ENCODE measurements at regions not wholly inside any gene's neighbourhood (a gene's known extent, or its start where the extent isn't known, plus 50 kb on each side); places are given as distances from the start of the nearest gene placed in this dataset.

DNA sequence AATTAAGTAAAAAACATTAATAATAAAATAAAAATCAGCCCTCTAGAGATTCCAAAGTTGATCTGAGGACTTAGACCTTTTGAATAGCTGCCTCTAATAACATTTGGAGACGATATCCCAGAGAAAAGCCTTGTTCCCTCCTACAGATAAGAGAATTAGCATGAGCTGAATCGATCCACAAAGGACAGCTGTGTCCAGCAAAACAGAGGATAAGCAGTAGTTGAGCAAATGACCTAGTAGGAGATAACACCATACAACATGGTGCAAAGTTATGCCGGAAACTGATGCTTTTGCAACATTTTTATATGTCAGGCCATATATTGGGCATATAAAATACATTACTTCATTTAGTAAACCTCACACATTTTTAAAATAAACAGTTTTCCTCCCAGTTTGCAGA is 212.2 kb upstream of the PRR16 start:
- DNase-seq: no peak
- intact Hi-C loops (cut with DNase I): no loop called here

DNA sequence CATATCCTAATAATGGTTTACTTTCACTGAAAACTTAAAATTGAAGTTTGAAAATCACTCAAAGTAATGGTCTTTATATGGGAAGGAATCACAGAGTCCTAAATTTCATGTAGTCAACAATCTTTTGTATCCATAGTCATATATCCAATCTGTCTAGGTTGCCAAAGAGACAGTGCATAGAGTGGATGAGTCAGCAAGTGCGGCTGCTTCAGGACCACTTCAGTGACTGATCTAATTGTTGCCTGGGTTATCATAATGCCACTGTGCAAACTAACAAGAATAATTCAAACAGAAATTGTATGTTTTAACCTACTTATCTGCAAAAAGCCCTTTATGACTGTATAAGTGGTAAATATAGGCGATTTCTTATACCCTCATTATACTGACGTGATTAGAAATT is 211.3 kb upstream of the PRR16 start:
- intact Hi-C loops (cut with DNase I): no loop called here
- peak in 2 of 42 donors; percentile 16 to 34 for DNase-seq

DNA sequence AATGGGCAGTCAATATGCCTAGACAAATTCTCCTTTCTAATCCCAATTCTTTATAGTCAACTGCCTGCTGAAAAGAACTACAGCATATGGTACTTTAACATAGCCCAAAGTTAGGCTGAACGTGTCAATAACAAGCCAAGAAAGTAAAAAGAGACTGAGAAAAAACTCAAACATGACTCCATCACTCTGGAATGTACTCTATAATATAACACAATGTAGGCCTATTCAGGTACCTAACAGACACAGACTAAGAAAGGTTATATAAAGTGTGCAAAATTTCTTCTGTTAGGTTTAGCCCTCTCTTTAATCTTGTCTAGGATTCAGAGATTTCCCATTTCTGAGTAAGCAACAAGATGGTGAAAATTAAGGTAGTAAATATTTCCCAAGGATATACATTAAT is 209.7 kb upstream of the PRR16 start:
- intact Hi-C loops (cut with DNase I): no loop called here
- no peak for DNase-seq

DNA sequence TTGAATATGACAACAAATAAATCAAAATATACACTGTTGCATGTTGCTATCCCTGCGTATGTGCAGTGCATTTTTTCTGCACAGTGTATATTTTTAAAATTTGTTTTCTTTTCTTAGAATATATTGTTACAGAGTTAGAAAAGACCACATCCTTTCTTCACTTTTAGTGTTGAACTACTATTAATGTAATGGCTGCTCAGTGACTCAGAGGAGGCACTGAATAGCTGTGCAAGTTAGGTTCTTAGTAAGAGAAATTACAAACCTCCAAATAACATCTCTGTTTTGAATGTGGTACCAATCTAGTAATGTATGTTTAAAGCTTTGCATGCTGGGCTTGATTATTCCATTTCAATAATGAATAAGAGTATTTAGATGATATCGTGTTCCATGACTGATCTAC is 208.9 kb upstream of the PRR16 start:
- intact Hi-C loops (cut with DNase I): no loop called here
- DNase-seq: no peak

DNA sequence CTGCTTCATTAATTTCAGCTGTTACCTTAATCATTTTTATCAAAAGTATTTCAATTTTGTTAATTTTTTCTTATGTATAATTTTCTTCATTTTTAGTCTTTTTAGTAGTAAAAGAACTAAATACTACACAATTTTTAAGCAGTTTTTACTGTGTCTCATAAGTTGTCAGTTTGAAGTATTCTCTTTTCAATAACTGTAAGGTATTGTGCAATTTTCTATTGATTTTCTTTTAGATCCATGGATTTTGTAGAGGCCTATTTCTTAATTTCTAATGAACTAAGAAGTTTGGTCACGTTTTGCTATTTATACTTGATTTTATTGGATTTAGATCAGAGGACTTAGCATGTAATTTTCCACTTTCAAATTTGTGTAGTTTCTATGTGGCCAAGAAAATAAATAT is 207.7 kb upstream of the PRR16 start:
- intact Hi-C loops (cut with DNase I): no loop called here
- no peak for DNase-seq

DNA sequence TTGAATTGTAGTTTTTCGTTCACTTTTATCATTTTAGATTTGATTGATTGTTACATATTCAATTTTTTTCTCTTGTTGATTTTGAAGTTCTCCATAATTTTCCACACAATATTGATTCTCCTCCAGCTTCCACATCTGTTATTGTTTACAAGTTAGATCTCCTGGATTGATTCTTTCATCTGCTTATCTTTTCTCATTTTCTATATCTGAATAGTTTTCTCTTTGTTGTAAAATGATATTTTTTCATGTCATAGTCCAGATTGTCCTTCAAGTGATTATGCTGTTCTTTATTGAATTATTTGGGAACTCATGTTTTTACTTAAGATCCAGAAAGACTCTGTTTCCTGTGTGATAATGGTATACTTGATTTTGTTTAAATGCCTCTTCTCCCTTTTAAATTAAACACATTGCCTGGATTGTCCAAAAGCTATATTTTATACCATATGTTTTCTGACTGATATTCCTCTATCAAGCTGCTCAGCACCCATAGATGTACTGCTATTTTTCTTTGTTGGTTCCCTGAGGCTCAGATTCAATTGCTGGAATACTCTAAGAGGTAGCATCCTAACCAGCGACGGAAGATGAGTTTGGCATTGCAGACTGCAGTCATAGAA is 206.6 kb upstream of the PRR16 start:
- DNase-seq: no peak
- intact Hi-C loops (cut with DNase I): no loop called here

DNA sequence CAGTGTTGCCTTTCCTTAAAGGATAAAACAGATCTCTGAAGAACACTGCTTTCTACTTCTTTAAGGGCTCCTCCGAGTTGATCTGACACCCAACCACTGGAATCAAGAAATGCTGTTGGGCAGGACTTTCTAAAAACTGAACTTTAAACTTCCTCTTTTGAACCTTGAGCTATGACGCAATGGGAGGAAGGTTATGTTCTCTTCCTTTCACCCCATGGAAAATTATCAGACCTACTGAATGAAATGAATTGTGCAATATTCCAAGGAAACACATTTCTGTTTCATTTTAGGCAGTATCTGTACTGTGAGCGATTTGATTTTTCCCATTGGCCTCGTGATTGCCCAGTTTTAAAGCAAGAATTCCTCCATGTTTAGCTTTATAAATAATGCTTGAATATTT is 206.0 kb upstream of the PRR16 start:
- intact Hi-C loops (cut with DNase I): no loop called here
- no peak for DNase-seq

DNA sequence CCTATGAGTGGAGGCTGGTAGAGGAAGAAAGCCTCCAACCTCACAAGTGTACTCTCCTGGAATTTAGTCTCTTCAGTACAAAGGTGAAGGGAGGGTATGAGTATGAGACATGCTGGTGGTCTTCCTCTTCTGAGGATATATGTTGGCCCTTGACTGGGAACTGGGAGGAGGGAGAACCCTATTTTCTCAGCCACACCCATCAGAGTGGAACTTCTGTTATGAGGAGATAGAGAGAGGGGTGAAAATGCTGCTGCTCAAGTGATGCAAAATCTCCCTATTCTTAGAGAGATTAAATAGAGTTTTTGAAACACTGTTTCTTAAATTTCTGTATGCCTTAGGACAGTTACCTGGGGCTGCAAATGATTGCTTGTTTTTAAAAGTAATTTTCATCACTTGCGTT is 203.4 kb upstream of the PRR16 start:
- no peak for DNase-seq
- intact Hi-C loops (cut with DNase I): no loop called here

DNA sequence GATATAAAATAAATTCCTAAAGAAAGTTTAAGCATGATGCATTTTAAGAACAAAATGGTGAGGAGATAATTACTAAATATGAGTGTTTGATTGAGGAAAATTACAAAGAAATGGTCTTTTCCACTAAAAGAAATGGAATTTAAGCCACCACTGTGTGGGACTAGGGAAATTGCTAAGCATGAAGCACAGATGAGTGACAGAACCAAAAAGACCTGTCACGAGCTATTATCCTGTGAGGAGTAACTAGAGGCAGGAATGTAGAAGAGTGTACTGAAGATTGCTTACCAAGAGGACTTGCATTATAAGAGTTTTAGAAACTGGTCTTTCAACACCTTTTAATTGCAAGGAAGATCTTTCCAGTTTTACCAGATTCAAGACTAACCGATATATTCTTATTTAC is 193.6 kb upstream of the PRR16 start:
- DNase-seq: no peak
- intact Hi-C loops (cut with DNase I): no loop called here

DNA sequence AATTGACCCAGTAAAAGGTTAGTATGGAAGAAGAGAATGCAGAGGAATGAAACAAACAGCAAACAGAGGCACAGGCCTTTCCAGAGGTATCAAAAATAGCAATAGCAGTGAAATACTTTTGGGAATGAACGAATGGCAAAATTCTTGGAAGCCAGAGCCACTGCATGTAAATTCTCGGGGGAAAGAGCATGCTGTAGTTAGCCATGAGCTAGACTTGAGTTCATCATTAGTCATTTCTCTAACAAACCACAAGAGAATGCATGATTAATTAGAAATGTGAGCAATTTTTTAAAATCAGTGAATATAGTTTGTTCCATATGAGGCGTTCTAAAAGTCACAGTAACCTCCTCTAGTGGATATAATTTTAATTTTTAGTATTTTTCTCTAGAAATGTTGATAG is 170.3 kb upstream of the PRR16 start:
- intact Hi-C loops (cut with DNase I): no loop called here
- DNase-seq: no peak

DNA sequence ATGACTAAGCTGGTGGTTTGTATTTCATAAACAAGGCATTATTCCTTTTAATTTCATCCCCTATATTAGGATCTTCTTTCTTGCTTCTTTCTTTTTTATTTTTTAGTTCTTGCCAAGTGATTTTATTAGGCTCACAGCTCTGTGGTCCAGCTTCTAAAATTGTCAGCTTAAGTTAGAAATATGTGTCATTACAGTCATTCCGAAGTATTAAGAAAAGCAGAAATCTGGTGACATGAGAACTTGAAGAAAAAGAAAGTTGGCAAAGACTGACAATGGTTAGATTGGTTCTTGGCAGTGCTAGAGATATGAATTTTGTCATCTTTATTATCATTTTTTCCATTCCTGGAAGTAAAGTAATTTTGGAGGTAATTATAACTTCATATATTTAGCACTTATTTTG is 166.5 kb upstream of the PRR16 start:
- intact Hi-C loops (cut with DNase I): no loop called here

DNA sequence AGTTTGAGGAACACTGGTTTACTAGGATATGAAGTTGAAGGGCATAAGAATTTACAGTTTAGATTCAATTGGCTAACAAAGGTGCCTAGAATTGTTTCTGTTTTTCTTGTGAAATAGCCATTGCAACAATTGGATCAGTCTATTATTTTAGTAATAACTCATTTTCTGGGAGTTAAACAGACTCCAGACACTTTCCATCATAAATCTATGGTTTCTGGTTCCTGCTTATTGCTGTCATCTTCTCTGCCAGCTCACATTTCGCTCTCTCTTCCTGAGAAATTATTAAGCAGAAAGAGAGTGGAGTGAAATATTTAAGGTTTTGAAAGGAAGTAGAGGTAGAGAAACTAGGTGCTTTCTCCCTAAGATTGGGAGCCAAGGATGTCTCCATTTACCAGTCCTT is 165.1 kb upstream of the PRR16 start:
- intact Hi-C loops (cut with DNase I): no loop called here
- DNase-seq: no peak

More for the DNA sequence above, 166.5 kb upstream of the PRR16 start:
- no peak for DNase-seq

DNA sequence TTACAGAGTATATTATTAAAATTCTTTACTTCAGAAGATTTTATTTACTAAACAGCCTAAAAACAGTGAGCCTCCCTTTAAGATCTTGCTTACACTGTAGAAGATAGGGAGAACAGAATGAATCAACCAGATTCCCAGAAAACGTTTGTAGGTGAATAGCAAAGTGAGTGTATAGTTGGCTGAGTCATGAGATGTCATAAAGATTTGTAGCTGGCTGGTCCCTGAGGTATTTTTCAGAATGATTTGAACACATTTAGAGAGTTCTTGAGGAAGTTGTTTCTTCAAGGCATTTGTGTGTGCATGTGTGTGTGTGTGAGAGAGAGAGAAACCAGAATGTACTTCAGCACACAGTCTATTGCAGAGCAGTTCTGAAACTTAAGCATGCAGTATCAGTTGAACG is 159.4 kb upstream of the PRR16 start:
- DNase-seq: no peak
- intact Hi-C loops (cut with DNase I): no loop called here

DNA sequence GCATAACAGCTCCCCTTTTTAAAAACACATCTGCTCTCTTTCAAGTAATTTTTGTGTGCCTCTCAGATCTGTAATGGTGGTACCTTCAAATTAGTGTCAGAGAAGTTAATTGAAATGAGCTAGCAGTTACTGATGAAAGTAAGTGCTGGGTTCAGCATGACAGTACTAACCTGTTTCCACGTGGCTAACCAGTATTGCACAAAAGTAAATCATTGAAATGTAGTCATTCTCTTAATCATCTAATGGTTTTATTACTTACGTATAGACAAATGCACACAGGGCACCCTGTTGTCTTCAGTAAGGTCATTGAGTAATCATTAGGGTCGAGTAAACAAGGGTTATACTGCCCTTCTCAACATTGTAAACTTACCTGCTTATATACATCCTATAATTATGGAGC is 157.8 kb upstream of the PRR16 start:
- no peak for DNase-seq
- intact Hi-C loops (cut with DNase I): no loop called here

DNA sequence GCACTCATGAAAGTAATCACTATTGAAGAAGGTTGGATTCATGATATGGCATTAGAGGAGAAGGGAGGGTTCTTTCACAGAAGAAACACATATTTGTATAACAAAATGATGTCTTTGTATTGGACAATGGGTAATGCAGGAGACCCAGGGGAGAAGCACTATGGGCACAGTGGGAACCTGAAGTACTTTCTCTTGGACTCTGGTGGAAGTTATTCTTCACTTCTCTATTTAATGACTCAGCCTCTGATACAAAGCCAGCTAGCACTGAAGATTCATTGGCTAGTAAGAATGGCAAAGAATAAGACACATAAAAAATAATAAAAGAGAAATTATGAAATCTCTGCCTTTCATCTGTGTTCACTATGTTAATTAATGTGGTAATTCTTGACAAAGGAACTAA is 149.9 kb upstream of the PRR16 start:
- DNase-seq: no peak
- intact Hi-C loops (cut with DNase I): no loop called here

DNA sequence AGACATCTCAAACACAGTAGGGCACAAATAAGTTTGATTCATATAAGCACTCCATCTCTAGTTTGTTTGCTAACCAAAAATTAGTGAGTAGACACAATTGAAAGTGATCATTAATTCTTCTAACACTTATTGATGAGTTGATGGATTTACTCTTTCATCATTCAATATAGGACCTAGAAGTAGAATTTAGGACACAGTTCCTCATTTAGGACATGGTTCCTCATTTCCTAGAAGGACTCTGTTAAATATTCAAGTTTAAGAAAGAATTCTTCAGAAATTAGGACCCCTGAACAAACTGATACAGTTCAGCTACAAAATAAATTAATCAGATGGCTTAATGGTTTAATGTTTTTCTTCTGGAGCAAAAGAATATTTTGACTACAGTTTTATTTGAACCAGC is 143.5 kb upstream of the PRR16 start:
- DNase-seq: no peak
- intact Hi-C loops (cut with DNase I): no loop called here

DNA sequence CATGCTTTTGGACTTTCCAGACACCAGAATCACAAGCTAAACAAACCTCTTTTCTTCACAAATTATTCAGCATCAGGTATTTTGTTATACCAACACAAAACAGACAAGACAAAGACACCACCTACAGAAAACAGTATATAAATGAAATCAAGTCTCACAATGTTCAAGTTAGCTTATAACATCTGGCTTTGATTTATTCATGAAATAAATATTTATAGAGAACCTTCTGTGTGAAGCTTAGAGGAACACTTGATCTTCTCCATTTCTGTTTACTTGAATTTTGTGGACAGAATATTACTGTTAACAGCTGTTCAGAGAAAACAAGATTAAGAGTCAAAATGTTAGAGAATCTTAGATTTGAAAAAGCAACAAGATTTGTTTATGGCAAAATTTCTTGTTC is 137.4 kb upstream of the PRR16 start:
- DNase-seq: no peak
- intact Hi-C loops (cut with DNase I): no loop called here

DNA sequence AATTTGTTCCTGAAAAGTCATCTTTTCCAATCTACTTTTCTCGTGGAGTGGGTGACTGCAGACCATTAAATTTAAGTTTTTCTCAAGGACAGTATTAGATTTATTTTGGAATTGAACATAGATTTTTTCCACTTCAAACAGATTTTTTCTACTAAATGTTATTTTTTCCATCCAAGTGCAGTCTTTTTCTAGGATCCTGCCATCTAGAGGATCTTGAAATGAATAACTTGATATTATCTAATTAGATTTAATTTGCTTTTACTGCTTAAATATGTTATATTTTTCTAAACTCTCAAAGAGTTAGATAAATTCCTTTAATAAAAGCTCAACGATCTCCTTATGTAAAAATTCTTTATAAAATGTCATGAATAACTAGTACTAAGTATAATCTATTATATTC is 136.9 kb upstream of the PRR16 start:
- intact Hi-C loops (cut with DNase I): no loop called here
- DNase-seq: no peak

DNA sequence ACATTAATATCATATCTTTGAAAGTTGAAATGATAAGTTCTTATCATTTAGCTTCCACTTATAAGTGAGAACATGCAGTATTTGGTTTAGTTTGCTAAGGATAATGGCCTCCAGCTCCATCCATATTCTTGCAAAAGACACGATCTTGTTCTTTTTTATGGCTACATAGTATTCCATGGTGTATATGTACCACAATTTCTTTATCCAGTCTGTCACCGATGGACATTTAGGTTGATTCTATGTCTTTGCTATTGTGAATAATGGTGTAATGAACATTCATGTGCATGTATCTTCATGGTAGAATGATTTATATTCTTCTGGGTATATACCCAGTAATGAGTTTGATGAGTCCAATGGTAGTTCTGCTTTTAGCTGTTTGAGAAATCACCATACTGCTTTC is 135.0 kb upstream of the PRR16 start:
- intact Hi-C loops (cut with DNase I): no loop called here
- DNase-seq: no peak

DNA sequence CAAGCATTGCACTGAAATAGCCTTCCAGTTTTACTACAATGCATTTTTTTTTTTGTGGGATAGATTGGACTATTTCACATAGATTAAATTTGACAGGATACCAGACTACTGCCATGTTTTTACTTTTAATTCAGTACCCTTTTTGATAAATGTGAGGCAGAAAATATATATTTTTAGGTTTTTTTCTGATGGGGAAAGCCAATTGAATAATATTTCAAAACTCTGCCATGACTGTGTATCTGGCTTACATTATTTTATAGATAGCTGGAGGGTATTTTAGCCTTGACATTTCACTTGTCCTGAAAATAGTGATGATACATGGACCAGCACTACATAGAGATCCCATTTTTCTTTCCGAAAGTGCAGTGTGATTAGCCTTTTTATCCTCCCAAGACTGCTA is 133.5 kb upstream of the PRR16 start:
- intact Hi-C loops (cut with DNase I): no loop called here
- DNase-seq: no peak

DNA sequence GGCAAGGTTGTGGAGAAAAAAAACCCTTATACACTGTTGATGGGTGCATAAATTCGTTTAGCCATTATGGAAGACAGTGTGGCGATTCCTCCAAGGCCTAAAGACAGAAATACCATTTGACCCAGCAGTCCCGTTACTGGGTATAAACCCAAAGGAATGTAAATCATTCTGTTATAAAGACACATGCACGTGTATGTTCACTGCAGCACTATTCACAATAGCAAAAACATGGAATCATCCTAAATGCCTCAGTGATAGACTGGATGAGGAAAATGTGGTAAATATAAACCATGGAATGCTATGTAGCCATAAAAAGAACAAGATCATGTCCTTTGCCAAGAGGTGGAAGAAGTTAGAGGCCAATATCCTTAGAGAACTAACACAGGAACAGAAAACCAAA is 119.9 kb upstream of the PRR16 start:
- intact Hi-C loops (cut with DNase I): no loop called here

DNA sequence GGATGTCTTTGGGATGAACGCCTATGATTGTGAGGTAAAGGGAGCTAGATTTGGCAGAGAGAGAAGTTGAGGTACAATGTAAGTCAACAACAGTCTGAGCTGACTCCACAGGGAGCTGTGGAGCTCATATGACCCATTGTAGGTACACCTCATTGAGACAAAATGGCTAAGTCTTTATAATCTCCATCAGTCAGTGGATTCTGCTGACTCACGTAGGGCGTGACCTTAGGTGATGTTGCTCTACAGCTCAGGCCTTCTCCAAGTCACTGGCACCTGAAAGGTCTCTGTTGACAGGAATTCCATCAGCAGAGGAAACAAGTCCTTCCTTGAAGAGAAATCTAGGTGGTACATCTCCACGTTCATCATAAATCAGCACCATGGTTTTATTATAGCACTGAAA is 118.2 kb upstream of the PRR16 start:
- no peak for DNase-seq
- intact Hi-C loops (cut with DNase I): no loop called here

More for the DNA sequence above, 119.9 kb upstream of the PRR16 start:
- no peak for DNase-seq
